ENCODE measurements at regions not wholly inside any gene's neighbourhood (a gene's known extent, or its start where the extent isn't known, plus 50 kb on each side); places are given as distances from the start of the nearest gene placed in this dataset.
"Not testable (repeated sequence)": the region's sequence is repeated elsewhere in the genome, so short reads cannot be mapped to it uniquely, and the experiment has no call there.

GRCh38 chr10:91091780-91092179, 128.7 kb upstream of the PCGF5 start:
- DNase-seq = no peak

- no peak for DNase-seq
Measured at GRCh38 chr10:91096274-91096673, 124.2 kb upstream of the PCGF5 start.

DNA sequence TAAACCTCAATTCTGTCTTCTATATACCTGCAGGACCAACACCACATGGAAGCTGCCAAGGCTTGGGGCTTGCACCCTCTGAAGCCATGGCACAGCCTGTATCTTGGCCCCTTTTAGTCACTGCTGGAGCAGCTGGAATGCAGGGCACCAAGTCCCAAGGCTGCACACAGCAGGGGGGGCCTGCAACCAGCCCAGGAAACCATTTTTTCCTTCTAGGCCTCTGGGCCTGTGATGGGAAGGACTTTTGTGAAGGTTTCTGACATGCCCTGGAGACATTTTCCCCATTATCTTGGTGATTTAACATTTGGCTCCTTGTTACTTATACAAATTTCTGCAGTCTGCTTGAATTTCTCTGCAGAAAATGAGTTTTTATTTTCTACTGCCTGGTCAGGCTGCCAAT, 123.2 kb upstream of the PCGF5 start:
- no peak for DNase-seq

- DNase-seq = not testable (repeated sequence)
Measured at GRCh38 chr10:91098021-91098420, 122.4 kb upstream of the PCGF5 start.

- no peak for DNase-seq
Measured at GRCh38 chr10:91103384-91104192, 116.9 kb upstream of the PCGF5 start.

DNA sequence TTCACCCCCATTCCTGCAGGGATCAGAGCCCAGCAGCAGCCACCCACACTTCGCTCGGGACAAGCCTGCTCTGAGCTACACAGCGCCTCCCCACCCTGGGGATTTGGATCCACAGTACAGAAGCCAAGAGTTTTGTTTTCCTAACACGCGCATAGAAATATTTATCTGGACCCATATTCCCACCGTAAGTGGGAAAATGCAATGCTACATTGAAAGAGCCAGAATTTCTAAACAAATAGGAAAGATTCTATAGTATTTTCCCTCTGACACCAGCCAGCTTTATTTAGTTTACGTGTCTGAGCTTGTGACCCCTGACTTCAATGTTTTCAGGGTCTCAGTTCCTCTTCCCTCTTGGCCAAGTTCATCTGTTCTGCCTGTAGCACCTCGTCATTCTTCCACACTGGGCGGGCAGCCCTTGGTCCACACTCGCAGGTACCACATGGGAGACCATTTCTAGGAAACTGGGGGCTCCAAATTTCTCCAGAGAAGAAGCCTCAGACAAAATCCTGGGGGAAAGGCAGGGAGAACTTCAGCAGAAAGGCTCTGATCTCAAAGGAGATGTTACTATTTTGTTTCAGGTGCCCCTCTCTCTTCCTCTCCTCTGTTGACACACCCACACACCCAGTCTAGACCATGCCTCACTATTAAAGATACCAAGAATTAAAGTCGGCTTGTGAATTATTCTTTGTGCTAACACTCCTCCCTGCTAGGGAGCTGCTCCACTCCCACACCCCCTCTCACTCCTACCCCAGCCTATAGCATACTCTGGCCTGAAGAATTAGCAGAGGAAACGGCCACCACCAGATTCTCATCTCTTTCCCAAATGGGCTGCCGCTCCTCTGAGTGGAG, 116.0 kb upstream of the PCGF5 start:
- no peak for DNase-seq

- DNase-seq = no peak
Measured at GRCh38 chr10:91105269-91105668, 115.2 kb upstream of the PCGF5 start.

DNA sequence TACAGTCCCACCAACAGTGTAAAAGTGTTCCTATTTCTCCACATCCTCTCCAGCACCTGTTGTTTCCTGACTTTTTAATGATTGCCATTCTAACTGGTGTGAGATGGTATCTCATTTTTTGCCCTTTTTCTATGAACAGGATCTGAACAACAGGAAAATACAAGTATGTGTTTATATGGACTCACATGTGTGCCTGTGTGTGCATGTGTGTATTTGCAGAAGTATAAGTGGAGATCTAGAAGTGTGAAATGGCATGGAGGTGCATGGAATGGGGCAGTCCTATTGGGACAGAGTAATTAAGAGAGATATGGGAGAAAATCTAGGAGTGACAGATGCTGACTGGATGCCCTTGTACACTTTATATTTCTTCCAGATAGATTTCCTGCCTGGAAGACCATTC, 111.6 kb upstream of the PCGF5 start:
- no peak for DNase-seq

- no peak for DNase-seq
Measured at GRCh38 chr10:91111060-91111459, 109.4 kb upstream of the PCGF5 start.

DNA sequence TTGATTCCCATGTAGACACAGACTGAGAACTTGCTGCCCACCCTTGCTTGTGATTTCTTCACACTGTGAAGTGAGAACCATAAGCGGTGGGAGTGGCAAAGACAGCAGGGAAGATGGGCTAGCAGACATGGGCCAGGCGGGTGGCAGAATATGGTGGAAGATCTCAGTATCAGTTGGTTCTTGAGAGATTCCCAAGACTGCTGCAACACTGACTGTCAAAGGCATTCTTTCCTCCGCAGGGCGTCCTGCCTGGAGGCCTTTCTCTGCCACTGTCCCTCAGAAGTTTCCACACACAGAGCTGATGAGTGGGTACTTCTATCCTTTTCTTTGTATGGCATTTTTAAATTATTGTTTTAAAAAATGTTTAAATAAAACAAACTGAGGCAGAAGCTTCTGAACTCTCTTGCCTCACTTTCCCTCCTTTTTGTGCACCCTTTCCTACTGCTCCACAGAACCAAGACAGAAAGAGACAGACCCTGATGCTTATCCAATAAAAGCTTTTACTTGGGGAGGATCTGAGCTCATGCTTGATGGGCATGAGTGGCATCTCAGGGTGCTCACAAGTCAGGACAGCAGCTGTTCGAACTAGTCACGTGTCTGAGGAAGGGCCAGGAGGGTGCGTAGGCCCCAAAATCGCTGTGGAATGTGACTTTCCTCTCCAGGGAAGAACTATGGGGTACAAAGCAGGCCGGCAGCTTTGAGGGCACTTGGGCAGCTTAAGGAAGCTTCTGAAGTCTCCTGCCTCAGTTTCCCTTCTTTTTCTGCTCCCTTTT, 104.7 kb upstream of the PCGF5 start:
- DNase-seq = no peak

GRCh38 chr10:91117505-91117904, 103.0 kb upstream of the PCGF5 start:
- DNase-seq = no peak

- no peak for DNase-seq
Measured at GRCh38 chr10:91120348-91120747, 100.1 kb upstream of the PCGF5 start.

DNA sequence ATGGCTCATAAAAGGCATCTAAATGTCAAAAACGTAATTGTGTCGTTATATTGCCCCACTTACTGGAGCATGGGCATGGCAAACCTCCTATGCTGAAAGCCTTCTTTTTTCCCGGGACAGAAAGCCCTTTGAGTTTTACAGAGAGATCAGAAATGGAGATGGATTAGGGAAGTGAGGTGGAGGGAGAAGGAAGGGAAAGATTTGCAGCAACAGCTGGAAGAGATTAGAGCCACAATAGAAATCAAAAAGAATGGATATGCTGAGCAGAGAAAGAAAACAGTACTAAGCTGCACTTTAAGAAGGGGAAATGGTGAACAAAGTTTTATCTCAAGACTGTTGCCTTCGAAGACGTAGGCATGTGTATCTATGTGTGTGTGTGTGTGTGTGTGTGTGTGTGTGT, 97.2 kb upstream of the PCGF5 start:
- no peak for DNase-seq

- DNase-seq = no peak
Measured at GRCh38 chr10:91124016-91124415, 96.4 kb upstream of the PCGF5 start.

DNA sequence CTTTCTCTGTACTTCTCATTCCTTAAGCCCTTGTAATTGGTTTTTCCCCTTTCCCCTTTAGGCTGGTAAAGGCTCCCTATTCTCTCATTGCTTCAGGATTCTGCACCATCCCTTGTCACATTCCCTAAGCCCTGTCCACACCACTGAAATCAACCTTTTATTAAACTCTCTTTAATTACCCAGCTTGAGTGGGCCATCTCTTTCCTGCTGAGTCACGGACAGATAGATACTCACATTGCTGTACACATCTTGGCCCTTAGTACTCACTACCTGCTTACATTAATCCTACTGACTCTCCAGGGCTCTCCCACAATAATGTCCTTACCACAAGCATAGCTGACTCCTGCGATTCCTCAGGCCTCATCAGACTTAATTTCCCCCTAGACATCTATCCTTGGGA, 94.0 kb upstream of the PCGF5 start:
- no peak for DNase-seq

- peak; percentile 20 to 37 for DNase-seq
Measured at GRCh38 chr10:91127341-91128082, 93.0 kb upstream of the PCGF5 start.

- DNase-seq = no peak
Measured at GRCh38 chr10:91135113-91135512, 85.3 kb upstream of the PCGF5 start.

DNA sequence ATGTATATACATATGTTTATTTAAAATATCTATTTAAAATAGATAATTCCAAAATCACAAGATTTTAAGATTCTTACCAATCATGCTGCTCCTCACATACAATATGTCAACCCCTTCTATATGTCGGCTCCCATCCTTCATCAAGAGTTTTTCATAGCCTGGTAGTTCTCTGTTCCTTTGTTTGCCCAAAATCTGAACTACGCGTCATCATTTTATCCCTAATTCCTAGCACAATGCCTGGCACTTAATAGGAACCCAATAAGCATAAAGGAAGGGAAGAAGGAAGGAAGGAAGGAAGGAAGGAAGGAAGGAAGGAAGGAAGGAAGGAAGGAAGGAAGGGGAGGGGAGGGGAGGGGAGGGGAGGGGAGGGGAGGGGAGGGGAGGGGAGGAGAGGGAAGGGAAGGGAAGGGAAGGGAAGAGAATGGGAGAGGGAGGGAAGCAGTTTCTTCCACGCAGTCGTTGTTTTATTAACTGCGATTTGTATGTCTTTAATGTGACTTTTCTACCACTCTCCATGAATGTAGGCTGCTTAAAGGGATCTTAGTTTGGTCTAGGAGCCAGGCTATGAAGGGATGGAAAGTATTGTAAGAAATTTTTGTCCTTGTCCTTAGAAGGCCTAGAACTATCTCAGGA, 83.3 kb upstream of the PCGF5 start:
- no peak for DNase-seq

- DNase-seq = no peak
Measured at GRCh38 chr10:91137822-91138221, 82.6 kb upstream of the PCGF5 start.

DNA sequence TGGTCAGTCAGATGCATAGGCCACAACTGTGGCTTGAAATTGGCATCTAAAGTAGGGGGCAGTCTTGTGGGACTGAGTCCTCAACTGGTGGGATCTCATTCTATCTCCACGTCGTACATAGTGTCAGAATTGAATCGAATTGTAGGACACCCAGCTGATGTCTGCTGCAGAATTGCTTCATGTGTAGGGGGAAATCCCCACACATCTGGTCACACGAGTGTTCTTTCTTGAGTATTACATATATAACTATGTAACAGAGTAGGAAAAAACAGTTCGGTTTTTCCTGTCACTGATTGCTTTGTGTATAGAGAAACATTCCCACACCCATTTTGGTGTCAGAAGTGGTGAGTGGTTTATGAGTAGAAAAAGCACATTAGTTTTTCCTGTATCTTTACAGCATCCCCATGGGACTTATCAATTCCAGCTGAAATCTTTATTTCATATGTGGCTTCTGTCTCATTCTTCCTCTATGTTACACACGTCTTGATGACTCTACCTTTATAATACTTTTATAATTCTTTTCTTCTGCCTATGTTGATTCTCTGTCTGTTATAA, 79.4 kb upstream of the PCGF5 start:
- DNase-seq = no peak

DNA sequence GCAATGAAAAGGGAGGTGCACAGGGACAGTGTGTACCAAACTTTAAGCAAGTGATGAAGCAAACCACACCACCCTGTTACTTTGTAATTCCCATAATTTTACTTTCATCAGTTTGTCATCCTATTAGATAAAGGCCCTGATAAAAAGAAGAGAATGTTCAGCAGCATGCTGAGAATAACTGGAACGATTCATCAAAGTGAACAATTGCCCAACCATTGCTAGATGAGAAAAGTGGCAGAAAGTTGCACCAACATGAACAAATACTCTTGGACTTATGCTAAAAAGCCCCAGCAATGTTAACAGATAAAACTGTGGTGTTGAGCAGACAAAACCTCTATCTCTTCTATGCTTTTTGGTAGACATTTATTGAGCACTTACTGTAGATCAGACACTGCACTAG, 75.5 kb upstream of the PCGF5 start:
- DNase-seq = no peak

GRCh38 chr10:91146146-91146545, 74.3 kb upstream of the PCGF5 start:
- no peak for DNase-seq
